Renal cortex interstitium (tissue), 11 donors: ENCODE measurements at regions not wholly inside any gene's neighbourhood (a gene's known extent, or its start where the extent isn't known, plus 50 kb on each side); places are given as distances from the start of the nearest gene placed in this dataset.

Experiments used
- DNase-seq, 11 donors: peaks; one replicate each; pipeline ENCODE4 v3.0.0-alpha.2; 2013; ENCODE audit warnings: low read depth in 9 of 11, low spot score in 4 of 11; ENCODE audit errors: extremely low read depth in 1 of 11

GRCh38 chr15:38042707-38043445 lies 108.4 kb downstream of the TMCO5A start:
- DNase-seq = no peak

GRCh38 chr15:38046257-38047051 lies 112.0 kb downstream of the TMCO5A start:
- DNase-seq = no peak

GRCh38 chr15:38048001-38048455 lies 113.6 kb downstream of the TMCO5A start:
- DNase-seq = no peak

GRCh38 chr15:38049891-38050290 lies 115.5 kb downstream of the TMCO5A start:
- no peak for DNase-seq

- DNase-seq = no peak
These were observed 116.3 kb downstream of the TMCO5A start for GRCh38 chr15:38050529-38051448.

GRCh38 chr15:38053205-38053604 lies 118.8 kb downstream of the TMCO5A start:
- no peak for DNase-seq

GRCh38 chr15:38053776-38054175 lies 119.3 kb downstream of the TMCO5A start:
- no peak for DNase-seq

GRCh38 chr15:38054488-38054887 lies 120.0 kb downstream of the TMCO5A start:
- no peak for DNase-seq

GRCh38 chr15:38058596-38059075 lies 124.2 kb downstream of the TMCO5A start:
- DNase-seq = no peak

GRCh38 chr15:38059665-38060064 lies 125.2 kb downstream of the TMCO5A start:
- no peak for DNase-seq

GRCh38 chr15:38061856-38062649 lies 127.6 kb downstream of the TMCO5A start:
- DNase-seq = no peak

- DNase-seq = no peak
These were observed 128.3 kb downstream of the TMCO5A start for GRCh38 chr15:38062696-38063095.

GRCh38 chr15:38065721-38066345 lies 131.4 kb downstream of the TMCO5A start:
- DNase-seq = no peak

- DNase-seq = no peak
These were observed 132.2 kb downstream of the TMCO5A start for GRCh38 chr15:38066612-38067011.

GRCh38 chr15:38068626-38069391 lies 134.4 kb downstream of the TMCO5A start:
- DNase-seq = peak in 1 of 11 donors; percentile 34

GRCh38 chr15:38069511-38070011 lies 135.1 kb downstream of the TMCO5A start:
- DNase-seq = no peak

- no peak for DNase-seq
These were observed 136.3 kb downstream of the TMCO5A start for GRCh38 chr15:38070778-38071177.
